Thyroid gland (tissue), 4 donors: ENCODE measurements at regions not wholly inside any gene's neighbourhood (a gene's known extent, or its start where the extent isn't known, plus 50 kb on each side); places are given as distances from the start of the nearest gene placed in this dataset.

Experiments used
- DNase-seq, 2 donors: peaks; one replicate each; pipeline ENCODE4 v3.0.0-alpha.2; 2019
- H3K27ac ChIP-seq, 3 donors: fragments of 200-600 bp; sonication (generic); 1 replicate in 2 of 3; 2 replicates in 1 of 3; pipeline ENCODE4 v1.5.1; 2016 to 2019; ENCODE audit warnings: mild to moderate bottlenecking in 1 of 3, moderate library complexity in 1 of 3
- H3K27me3 ChIP-seq: fragments of 200-600 bp; sonication (generic); one replicate; pipeline ENCODE4 v1.5.1; 2019
- H3K36me3 ChIP-seq, 2 donors: fragments of 200-600 bp; sonication (generic); one replicate each; pipeline ENCODE4 v1.5.1; 2016 to 2019
- H3K4me1 ChIP-seq, 2 donors: fragments of 200-600 bp; sonication (generic); one replicate each; pipeline ENCODE4 v1.5.1; 2017 to 2019
- H3K4me3 ChIP-seq, 3 donors: fragments of 200-600 bp; sonication (generic); replicated peaks in 1 of 3; 1 replicate in 2 of 3; 2 replicates in 1 of 3; pipeline ENCODE4 v1.5.1; 2016; ENCODE audit warnings: mild to moderate bottlenecking in 1 of 3
- H3K9me3 ChIP-seq: fragments of 200-600 bp; sonication (generic); one replicate; pipeline ENCODE4 v1.5.1; 2017
- CTCF ChIP-seq, 6 experiments: fragments of 200-600 bp in 3 of 6; fragments of 450-650 bp in 3 of 6; sonication (generic) in 3 of 6; IDR thresholded peaks; one replicate each; pipeline ENCODE4 v1.5.1; 2016 to 2019; ENCODE audit warnings: antibody characterized with exemption in 6 of 6, mild to moderate bottlenecking in 2 of 6, inconsistent platforms in 1 of 6, moderate library complexity in 1 of 6
- POLR2A ChIP-seq, 2 donors: fragments of 450-650 bp; IDR thresholded peaks; one replicate each; pipeline ENCODE4 v1.6.1; 2017; ENCODE audit warnings: antibody characterized with exemption in 2 of 2, mild to moderate bottlenecking in 2 of 2, moderate library complexity in 1 of 2
- WGBS, 2 donors: methylation state at CpG; one replicate each; pipeline ENCODE4 v1.1.5; 2017; 5-methylcytosine and 5-hydroxymethylcytosine counted together
- intact Hi-C: fragments of 100-400 bp; cut with DNase I; formaldehyde crosslinking; loops from one replicate; pipeline ENCODE4 v1.15.1; 2023

GRCh38 chr21:24895885-24896734 lies 711.2 kb downstream of the MRPL39 start:
- DNase-seq: no peak
- H3K9me3 ChIP-seq: no peaks in the 10 kb centered on the region
- no peak overlapping the region for H3K27ac ChIP-seq
- no peak overlapping the region for H3K4me3 ChIP-seq
- no peaks in the 10 kb centered on the region for H3K36me3 ChIP-seq
- H3K4me1 ChIP-seq: no peaks in the 10 kb centered on the region
- WGBS, 2 donors: 77 to 82% methylated on average over 3 of the region's 3 CpGs
- no peaks in the 10 kb centered on the region for H3K27me3 ChIP-seq
- TF ChIP-seq CTCF (IDR thresholded peaks at IDR 0.05) (peak in 3 of 6 experiments; percentile 26 to 36 (median 34)), POLR2A (IDR thresholded peaks at IDR 0.05) (no peak)
- intact Hi-C loops: no loop called here

- no peaks in the 10 kb centered on the region for H3K9me3 ChIP-seq
- H3K27ac ChIP-seq: no peak overlapping the region
- intact Hi-C loops: no loop called here
- no peaks in the 10 kb centered on the region for H3K4me1 ChIP-seq
- WGBS, 2 donors: 95 to 98% methylated on average over 1 of the region's 1 CpG
- no peak for DNase-seq
- no peaks in the 10 kb centered on the region for H3K27me3 ChIP-seq
- H3K36me3 ChIP-seq: no peaks in the 10 kb centered on the region
- no peak overlapping the region for H3K4me3 ChIP-seq
- TF ChIP-seq POLR2A (IDR thresholded peaks at IDR 0.05) (no peak), CTCF (IDR thresholded peaks at IDR 0.05) (no peak)
Observed at GRCh38 chr21:24894324-24894723, 713.0 kb downstream of the MRPL39 start.

- H3K9me3 ChIP-seq: no peaks in the 10 kb centered on the region
- intact Hi-C loops: no loop called here
- TF ChIP-seq POLR2A (IDR thresholded peaks at IDR 0.05) (no peak), CTCF (IDR thresholded peaks at IDR 0.05) (no peak)
- H3K4me3 ChIP-seq: no peak overlapping the region
- no peaks in the 10 kb centered on the region for H3K4me1 ChIP-seq
- 87 to 88% methylated on average over 4 of the region's 4 CpGs for WGBS, 2 donors
- no peak for DNase-seq
- no peak overlapping the region for H3K27ac ChIP-seq
- no peaks in the 10 kb centered on the region for H3K27me3 ChIP-seq
- no peaks in the 10 kb centered on the region for H3K36me3 ChIP-seq
Observed at GRCh38 chr21:24890021-24890420, 717.3 kb downstream of the MRPL39 start.

- intact Hi-C loops: no loop called here
- Histone ChIP-seq H3K4me3 (no peak overlapping the region), H3K4me1 (no peaks in the 10 kb centered on the region), H3K27me3 (no peaks in the 10 kb centered on the region), H3K27ac (no peak overlapping the region), H3K36me3 (no peaks in the 10 kb centered on the region), H3K9me3 (no peaks in the 10 kb centered on the region)
- no peak for DNase-seq
- TF ChIP-seq CTCF (IDR thresholded peaks at IDR 0.05) (no peak), POLR2A (IDR thresholded peaks at IDR 0.05) (no peak)
- WGBS, 2 donors: 81 to 82% methylated on average over 2 of the region's 2 CpGs
Observed at GRCh38 chr21:24881506-24881905, 725.8 kb downstream of the MRPL39 start.

GRCh38 chr21:24870633-24871032 lies 736.6 kb downstream of the MRPL39 start:
- intact Hi-C loops: no loop called here
- DNase-seq: no peak
- Histone ChIP-seq H3K9me3 (no peaks in the 10 kb centered on the region), H3K27ac (no peak overlapping the region), H3K36me3 (no peaks in the 10 kb centered on the region), H3K4me1 (no peaks in the 10 kb centered on the region), H3K4me3 (no peak overlapping the region), H3K27me3 (no peaks in the 10 kb centered on the region)
- 86 to 92% methylated on average over 4 of the region's 4 CpGs for WGBS, 2 donors
- TF ChIP-seq POLR2A (IDR thresholded peaks at IDR 0.05): no peak
- no peak for TF ChIP-seq CTCF (IDR thresholded peaks at IDR 0.05)
